ENCODE measurements at regions not wholly inside any gene's neighbourhood (a gene's known extent, or its start where the extent isn't known, plus 50 kb on each side); places are given as distances from the start of the nearest gene placed in this dataset.

- no peak overlapping the region for H3K23ac ChIP-seq (ENCODE audit: low read depth, low read length)
- peak overlapping the region; percentile 52; the same call in 1 of the 2 replicates for H3K4ac ChIP-seq (ENCODE audit: low read depth, low read length)
- peak overlapping the region; percentile 26; the same call in 1 of the 2 replicates for H3K14ac ChIP-seq (replicated peaks; ENCODE audit: low read depth, low read length)
- H2AK5ac ChIP-seq (ENCODE audit: low read depth, low read length), result no peak overlapping the region
- BruUV-seq (replicated peaks), result no TSS peak
- H3K79me1 ChIP-seq (ENCODE audit: low read depth in 1 of 2, low read length in 2 of 2), result no peaks in the 10 kb centered on the region; a peak in 1 of 4 replicates
- H4K91ac ChIP-seq (ENCODE audit: insufficient read depth, low read depth, low read length), result 0 out of 2 replicates have a peak overlapping the region, but pooled peaks have one; percentile 17
- POLR2A ChIA-PET (ENCODE audit: unreplicated experiment), result no interaction called here
- TF ChIP-seq FOS (IDR thresholded peaks at IDR 0.05; ENCODE audit: low read depth, low read length) (no peak), BHLHE40 (IDR thresholded peaks at IDR 0.05; ENCODE audit: low read depth, low read length) (no peak), MAFK (IDR thresholded peaks at IDR 0.05; ENCODE audit: low read depth, low read length) (no peak), MXI1 (IDR thresholded peaks at IDR 0.05; ENCODE audit: borderline replicate concordance, low read depth, low read length) (no peak), POLR2A (IDR thresholded peaks at IDR 0.05; ENCODE audit: low read depth, low read length) (no peak), RFX5 (IDR thresholded peaks at IDR 0.05; ENCODE audit: low read depth, low read length) (no peak), MAZ (IDR thresholded peaks at IDR 0.05; ENCODE audit: borderline replicate concordance, low read depth, low read length) (no peak), RCOR1 (IDR thresholded peaks at IDR 0.05; ENCODE audit: insufficient replicate concordance, low read length) (no peak), NFE2L2 (IDR thresholded peaks at IDR 0.05; ENCODE audit: low read depth, low read length) (no peak), RAD21 (IDR thresholded peaks at IDR 0.05; ENCODE audit: low read length) (no peak), CHD1 (IDR thresholded peaks at IDR 0.05; ENCODE audit: low read depth, low read length) (no peak), SMC3 (IDR thresholded peaks at IDR 0.05; ENCODE audit: low read depth, low read length) (no peak)
- TF ChIP-seq, protein P1, sequence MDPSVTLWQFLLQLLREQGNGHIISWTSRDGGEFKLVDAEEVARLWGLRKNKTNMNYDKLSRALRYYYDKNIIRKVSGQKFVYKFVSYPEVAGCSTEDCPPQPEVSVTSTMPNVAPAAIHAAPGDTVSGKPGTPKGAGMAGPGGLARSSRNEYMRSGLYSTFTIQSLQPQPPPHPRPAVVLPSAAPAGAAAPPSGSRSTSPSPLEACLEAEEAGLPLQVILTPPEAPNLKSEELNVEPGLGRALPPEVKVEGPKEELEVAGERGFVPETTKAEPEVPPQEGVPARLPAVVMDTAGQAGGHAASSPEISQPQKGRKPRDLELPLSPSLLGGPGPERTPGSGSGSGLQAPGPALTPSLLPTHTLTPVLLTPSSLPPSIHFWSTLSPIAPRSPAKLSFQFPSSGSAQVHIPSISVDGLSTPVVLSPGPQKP (IDR thresholded peaks at IDR 0.05; ENCODE audit: borderline replicate concordance, low read depth, low read length), result no peak
- TF ChIP-seq, protein P2, sequence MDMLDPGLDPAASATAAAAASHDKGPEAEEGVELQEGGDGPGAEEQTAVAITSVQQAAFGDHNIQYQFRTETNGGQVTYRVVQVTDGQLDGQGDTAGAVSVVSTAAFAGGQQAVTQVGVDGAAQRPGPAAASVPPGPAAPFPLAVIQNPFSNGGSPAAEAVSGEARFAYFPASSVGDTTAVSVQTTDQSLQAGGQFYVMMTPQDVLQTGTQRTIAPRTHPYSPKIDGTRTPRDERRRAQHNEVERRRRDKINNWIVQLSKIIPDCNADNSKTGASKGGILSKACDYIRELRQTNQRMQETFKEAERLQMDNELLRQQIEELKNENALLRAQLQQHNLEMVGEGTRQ (IDR thresholded peaks at IDR 0.05; ENCODE audit: low read depth, low read length), result no peak
- TF ChIP-seq, protein P3, sequence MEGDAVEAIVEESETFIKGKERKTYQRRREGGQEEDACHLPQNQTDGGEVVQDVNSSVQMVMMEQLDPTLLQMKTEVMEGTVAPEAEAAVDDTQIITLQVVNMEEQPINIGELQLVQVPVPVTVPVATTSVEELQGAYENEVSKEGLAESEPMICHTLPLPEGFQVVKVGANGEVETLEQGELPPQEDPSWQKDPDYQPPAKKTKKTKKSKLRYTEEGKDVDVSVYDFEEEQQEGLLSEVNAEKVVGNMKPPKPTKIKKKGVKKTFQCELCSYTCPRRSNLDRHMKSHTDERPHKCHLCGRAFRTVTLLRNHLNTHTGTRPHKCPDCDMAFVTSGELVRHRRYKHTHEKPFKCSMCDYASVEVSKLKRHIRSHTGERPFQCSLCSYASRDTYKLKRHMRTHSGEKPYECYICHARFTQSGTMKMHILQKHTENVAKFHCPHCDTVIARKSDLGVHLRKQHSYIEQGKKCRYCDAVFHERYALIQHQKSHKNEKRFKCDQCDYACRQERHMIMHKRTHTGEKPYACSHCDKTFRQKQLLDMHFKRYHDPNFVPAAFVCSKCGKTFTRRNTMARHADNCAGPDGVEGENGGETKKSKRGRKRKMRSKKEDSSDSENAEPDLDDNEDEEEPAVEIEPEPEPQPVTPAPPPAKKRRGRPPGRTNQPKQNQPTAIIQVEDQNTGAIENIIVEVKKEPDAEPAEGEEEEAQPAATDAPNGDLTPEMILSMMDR (conservative IDR thresholded peaks at IDR 0.05; ENCODE audit: low read depth, low read length), result no peak
- peak overlapping the region; percentile 12; the same call in 1 of the 2 replicates for H2BK20ac ChIP-seq (ENCODE audit: low read depth, low read length)
- DNase-seq (peak; percentile 4), ATAC-seq (ENCODE audit: low read depth) (no peak)
- H4K20me1 ChIP-seq (ENCODE audit: insufficient read depth, low read length), result no peaks in the 10 kb centered on the region
- CTCF ChIA-PET, result interaction anchor here (1.1 kb wide), 2 partner anchors 18 to 59 kb away, joined by 3 to 4 read pairs; no protein-coding TSS in a partner anchor
- peak overlapping the region; percentile 98 for H2BK120ac ChIP-seq (ENCODE audit: low read depth, low read length)
- H3K27ac ChIP-seq (ENCODE audit: insufficient read depth, low read length), result peak overlapping the region; percentile 17; the same call in 1 of the 2 replicates
- H3K4me1 ChIP-seq (ENCODE audit: control insufficient read depth, insufficient read depth, low read length), result peaks cover 16% of the 10 kb centered on the region
- H3K36me3 ChIP-seq (ENCODE audit: control insufficient read depth, insufficient read depth, low read length), result no peaks in the 10 kb centered on the region
- no peaks in the 10 kb centered on the region for H3K27me3 ChIP-seq (ENCODE audit: control insufficient read depth, insufficient read depth, low read length)
- no peaks in the 10 kb centered on the region for H3K9me3 ChIP-seq (ENCODE audit: control insufficient read depth, insufficient read depth, low read length)
- no peak overlapping the region; the same call in 1 of the 3 replicates for H2BK15ac ChIP-seq (ENCODE audit: low read depth, low read length)
- no peak overlapping the region for H3K4me3 ChIP-seq (ENCODE audit: insufficient read depth, low read depth, low read length)
- H3K4me2 ChIP-seq (ENCODE audit: low read depth, low read length), result peak overlapping the region; percentile 23; the same call in 1 of the 2 replicates
- intact Hi-C loops (cut with micrococcal nuclease) (loop anchor here (2.0 kb wide), 1 partner anchor 70 kb away; no protein-coding TSS in a partner anchor), in situ Hi-C loops (cut with MboI; ENCODE audit: low sequenced_read_pairs) (no loop called here), dilution Hi-C loops (cut with HindIII; ENCODE audit: low sequenced_read_pairs, unreplicated experiment) (no loop called here)
- H4K5ac ChIP-seq (ENCODE audit: low read depth, low read length), result peak overlapping the region; percentile 49; the same call in 1 of the 2 replicates
- H3K9ac ChIP-seq (ENCODE audit: low read depth, low read length), result no peak overlapping the region
- peak overlapping the region; percentile 35; the same call in 1 of the 2 replicates for H3K56ac ChIP-seq (ENCODE audit: extremely low read depth, insufficient read depth, low read length)
- H2BK5ac ChIP-seq (ENCODE audit: low read depth, low read length, poor library complexity, severe bottlenecking), result peak overlapping the region; percentile 99
- H4K8ac ChIP-seq (ENCODE audit: low read depth in 2 of 2, low read length in 2 of 2), result peak overlapping the region; percentile 15 to 83; a peak in 1 of 4 replicates
- peak overlapping the region; percentile 38; the same call in 1 of the 2 replicates for H3K18ac ChIP-seq (ENCODE audit: low read depth, low read length)
- no peak overlapping the region for H2AK9ac ChIP-seq (replicated peaks; ENCODE audit: low read depth, low read length, poor library complexity)
- WGBS, 2 experiments (ENCODE audit: extremely low coverage in 2 of 2, insufficient read length in 1 of 2), result no CpG with 5 or more reads among the region's 2 CpGs
- peaks cover 15% of the 10 kb centered on the region for H3K9me1 ChIP-seq (ENCODE audit: insufficient read depth, low read length)
- H2AFZ ChIP-seq (replicated peaks; ENCODE audit: low read length, poor library complexity), result no peak overlapping the region
Measured at GRCh38 chr15:36358523-36358922, 220.9 kb upstream of the CDIN1 start.

All from IMR-90 (cell line).